NCI-H2081 treated with DMSO at 0.1 percent for 48 hours (cell line): ENCODE measurements at regions not wholly inside any gene's neighbourhood (a gene's known extent, or its start where the extent isn't known, plus 50 kb on each side); places are given as distances from the start of the nearest gene placed in this dataset.

Experiments used
- DNase-seq: peaks from one replicate; lab custom pipeline; 2025; lab: John Stamatoyannopoulos, UW

DNA sequence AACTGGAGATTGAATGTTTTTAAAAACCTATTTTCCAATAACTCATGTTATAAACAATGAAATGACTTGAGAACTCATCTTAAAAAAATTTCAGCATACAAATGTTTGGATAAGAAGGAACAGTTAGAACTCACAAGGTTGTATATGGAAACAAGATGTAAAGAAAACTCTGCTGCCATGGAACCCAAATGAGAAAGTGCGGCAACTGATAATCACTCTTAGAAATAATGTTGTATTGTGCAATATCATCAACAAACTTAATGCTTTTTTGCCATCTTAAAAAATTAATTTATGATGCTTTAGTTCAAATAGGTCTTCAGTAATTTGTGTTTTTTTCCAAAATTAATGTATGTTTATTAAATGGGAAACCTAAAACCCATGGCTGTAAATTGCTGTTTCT is 461.1 kb upstream of the NCAM2 start:
- DNase-seq: no peak

DNA sequence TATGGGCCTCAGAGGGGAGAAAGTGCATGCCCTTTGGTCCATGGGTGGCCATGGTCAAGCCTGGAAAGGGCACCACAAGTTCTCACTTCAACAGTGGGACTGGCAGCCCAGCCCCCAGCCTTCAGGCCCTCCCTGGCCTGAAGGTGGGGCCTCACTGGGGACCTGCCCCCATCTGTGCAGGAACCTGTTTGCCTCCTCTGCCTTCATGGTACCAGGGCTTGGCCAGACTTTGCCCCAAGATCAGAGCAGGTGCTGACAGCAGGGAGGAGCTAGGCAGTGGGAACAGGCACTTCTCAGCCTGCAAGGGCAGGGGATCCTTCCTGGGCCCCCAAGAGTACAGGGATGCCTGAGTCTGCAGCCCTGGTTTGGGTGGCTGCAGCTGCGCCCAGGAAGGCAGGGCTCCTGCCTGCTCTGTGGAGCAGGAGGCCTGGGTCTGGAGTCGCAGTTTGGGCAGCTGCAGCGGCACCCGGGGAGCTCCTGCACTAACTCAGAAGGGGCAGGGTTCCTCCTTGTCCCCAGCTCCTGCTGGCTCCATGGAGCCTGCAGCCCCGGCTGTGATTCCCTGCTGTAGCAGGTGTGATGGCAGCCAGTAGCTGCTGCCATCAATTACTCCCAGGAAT is 460.1 kb upstream of the NCAM2 start:
- no peak for DNase-seq

- no peak for DNase-seq
Observed at GRCh38 chr21:20545454-20545853, 452.8 kb upstream of the NCAM2 start.

- no peak for DNase-seq
Observed at GRCh38 chr21:20551939-20552338, 446.3 kb upstream of the NCAM2 start.

GRCh38 chr21:20554785-20555184 is 443.4 kb upstream of the NCAM2 start:
- DNase-seq: no peak

- DNase-seq: no peak
Observed at GRCh38 chr21:20570824-20571232, 427.4 kb upstream of the NCAM2 start.

GRCh38 chr21:20572582-20572981 is 425.6 kb upstream of the NCAM2 start:
- no peak for DNase-seq

GRCh38 chr21:20581361-20581760 is 416.8 kb upstream of the NCAM2 start:
- DNase-seq: no peak

DNA sequence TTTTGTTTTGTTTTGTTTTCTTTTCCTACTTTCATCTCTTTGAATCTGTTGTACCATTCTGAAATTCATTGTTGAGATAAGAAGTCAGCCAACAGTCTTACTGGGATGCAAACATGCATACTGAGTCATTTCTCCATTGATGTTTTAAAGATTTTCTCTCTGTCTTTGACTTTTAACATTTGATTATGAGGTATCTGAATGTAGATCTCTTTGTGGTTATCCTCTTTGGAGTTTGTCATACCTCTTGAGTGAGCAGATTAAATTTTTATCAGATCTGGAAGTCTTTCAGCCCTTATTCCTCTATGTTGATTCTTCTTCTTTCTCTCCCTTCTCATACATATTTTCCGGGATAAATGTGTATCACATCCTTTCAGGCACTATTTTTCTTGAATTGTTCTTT is 406.9 kb upstream of the NCAM2 start:
- DNase-seq: no peak

DNA sequence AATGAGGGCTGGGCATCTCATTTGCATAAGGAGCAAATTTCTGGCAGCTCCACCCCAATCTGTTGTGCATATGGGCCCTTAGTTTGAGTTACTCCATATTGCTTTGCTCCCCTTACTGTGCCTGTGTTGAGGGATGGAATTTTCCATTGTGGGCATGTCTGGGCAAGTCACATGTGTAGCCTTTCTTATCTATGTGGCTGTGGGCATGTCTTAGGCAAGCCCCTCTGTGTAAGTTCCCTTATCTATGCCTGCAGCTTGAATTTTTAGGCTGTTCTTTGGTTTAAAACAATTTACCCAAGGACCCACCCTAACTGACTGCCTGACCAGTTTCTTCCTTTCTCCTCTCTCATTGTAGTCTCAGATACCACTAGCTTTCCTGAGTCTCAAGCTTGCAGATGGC is 405.7 kb upstream of the NCAM2 start:
- DNase-seq: no peak

GRCh38 chr21:20603236-20603635 is 395.0 kb upstream of the NCAM2 start:
- DNase-seq: no peak

GRCh38 chr21:20611008-20611407 is 387.2 kb upstream of the NCAM2 start:
- DNase-seq: no peak

DNA sequence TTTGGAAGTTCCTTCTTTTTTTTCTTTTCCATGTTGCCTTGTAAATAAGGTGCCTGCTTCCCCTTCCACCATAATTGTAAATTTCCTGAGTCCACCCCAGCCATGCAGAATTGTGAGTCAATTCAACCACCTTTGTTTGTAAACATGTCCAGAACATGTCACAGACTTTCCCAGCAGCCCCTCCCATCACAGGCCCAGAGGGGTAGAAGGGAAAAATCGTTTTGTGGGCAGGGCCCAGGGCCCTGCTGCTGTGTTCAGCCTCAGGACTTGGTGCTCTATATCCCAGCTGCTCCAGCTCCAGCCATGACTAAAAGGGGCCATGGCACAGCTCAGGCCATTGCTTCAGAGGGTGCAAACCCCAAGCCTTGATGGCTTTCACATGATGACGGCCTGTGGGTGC is 384.6 kb upstream of the NCAM2 start:
- no peak for DNase-seq

DNA sequence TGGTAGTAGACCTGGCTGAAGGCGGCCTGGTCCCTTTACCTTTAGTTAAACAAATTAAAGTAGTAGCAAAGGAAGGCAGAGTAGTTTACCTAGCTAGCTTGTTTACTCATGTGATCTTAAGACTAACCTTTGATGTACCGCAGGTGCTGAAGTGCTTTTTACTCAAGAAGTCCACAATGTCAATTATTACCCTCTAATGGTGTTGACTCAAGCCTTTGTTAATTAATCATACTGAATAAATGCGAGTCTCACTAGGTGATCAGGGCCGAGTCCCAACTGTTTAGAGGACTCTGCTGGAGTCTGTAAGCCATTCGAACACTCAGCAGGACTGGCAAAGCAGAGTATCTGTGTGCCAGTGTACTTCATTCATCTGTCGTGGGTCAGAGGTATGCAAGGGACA is 381.1 kb upstream of the NCAM2 start:
- DNase-seq: no peak

DNA sequence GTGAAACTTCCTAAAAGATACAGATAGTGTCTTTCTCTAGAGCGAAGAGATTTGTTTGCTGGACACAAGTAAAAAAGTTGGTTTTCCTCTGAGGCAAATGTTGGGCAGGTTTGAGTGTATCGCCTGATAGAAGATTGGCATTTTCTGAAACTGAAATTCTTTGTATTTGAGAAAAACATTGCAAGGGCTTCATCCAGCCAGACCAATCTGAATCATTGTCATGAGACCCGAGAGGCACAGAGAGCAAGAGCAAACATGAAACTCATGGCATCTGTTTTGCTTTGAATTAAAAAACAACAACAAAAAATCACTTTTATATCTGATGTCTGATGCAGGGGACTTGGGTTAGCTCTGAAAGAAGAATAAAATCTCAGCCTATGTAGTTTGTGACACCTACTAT is 379.3 kb upstream of the NCAM2 start:
- no peak for DNase-seq

DNA sequence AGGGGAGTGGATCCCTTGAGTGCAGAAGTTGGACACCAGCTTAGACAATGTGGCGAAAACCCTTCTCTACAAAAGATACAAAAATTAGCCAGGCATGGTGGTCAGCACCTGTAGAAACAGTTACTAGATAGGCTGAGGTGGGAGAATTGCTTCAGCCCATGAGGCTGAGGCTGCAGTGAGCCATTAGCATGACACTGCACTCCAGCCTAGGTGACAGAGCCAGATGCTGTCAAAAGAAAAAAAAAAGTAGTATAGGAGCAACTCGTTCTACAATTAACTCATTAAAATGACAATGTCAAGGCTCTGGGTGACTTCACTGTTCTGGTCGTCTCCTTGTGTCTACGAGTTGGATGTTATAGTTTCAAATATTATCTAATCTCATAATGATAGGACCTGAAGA is 370.6 kb upstream of the NCAM2 start:
- no peak for DNase-seq

GRCh38 chr21:20631633-20632032 is 366.6 kb upstream of the NCAM2 start:
- DNase-seq: no peak

GRCh38 chr21:20639026-20639425 is 359.2 kb upstream of the NCAM2 start:
- no peak for DNase-seq

DNA sequence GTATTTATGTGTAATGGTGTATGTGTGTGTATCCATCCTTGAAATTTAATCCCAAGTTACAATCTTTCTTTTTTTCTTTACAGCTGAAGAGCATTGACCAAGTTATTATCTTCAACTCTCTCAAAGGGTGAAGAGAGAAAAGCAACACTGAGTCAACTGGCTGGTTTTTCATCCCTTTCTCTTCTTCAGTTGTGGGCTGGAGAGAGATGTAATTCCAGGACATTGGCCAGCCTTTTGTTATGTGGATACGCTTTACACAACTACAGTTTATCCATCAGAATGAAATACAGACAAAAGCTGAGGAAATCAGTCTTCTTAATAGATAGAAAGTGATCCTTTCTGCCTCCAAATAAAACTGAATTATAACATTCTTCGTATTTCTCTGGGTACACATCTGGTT is 357.0 kb upstream of the NCAM2 start:
- DNase-seq: no peak

DNA sequence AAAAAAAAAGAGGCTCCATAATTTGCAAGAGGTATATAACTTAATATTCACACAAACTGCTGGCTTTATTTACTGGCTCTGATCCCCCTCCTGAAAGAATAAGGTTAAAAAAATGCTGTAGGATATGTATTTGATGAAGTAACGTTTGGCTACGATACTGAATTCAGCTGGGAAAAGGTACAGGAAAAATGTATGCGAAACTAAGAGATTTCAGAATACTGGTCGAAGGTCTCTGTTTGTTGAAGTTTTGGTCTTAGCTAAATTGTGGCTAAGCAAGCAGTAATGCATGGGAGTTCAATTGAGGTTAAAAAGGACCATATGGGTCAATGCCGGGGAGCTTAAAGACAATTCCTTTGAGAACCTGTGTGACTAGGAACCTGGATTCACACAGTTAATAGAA is 355.5 kb upstream of the NCAM2 start:
- DNase-seq: no peak

DNA sequence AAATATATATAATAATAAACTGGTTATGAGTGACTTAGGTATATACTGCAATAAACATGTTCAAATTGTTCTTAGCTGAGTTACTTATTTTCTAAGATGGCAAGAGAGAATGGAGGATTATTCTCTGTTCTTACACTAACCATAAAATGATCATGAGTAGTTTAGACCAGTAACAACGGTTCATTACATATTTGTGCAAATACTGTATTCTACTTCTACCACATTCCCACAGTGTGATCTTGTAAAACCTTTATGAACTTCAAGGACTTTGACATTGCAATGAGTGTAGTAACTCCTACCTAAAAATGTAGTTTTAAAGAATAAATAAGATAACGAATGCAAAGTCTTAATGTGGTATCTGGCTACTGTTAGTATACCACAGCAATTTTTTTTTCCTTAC is 353.7 kb upstream of the NCAM2 start:
- no peak for DNase-seq

GRCh38 chr21:20645344-20645743 is 352.9 kb upstream of the NCAM2 start:
- DNase-seq: no peak

DNA sequence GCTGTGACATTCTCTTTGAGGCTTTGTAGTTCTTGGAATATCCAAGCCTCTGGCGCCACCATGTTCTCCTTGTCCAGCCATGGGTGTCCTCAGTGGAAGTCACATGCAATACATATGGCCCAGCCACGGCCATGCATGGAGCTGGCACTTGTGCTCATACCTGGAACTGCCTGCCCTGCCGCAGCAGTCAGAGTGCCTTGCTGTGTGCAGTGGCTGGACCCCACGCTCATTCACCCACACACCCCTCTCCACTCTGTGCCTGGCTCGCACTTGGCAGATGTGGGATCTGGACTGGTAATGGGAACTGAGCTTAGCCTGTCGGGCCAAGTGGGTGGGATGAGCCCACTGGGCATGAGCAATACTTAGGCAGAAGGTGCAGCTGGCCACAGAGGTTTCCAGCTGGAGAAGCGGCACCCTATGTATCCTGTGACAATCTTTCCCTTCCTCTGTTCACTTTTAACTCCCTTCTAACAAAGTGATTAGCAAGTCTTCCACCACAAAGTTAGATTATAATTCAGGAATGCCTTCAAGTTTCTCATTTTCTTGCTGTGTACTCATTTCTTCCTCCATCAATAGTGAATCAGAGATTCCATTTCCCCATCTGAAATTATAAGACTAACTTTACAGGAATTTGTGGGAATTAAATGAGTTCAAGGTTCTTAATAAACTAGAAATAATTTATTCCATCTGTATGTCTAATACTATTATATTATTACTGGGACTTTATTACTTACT is 351.6 kb upstream of the NCAM2 start:
- DNase-seq: no peak

DNA sequence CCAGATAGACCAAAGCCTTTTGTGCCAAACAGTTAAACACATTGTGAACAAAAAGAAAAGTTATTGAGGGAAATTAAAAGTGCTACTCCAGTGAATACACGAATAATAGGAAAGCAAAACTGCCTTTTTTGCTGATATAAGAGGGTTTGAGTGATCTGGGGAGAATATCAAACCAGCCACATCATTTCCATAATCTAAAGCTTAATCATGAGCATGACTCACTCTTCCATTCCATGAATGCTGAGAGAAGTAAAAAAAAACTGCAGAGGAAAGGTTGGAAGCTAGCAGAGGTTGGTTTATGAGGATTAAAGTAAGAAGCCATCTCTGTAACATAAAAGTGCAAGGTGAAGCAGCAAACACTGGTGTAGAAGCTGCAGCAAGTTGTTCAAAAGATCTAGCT is 350.6 kb upstream of the NCAM2 start:
- no peak for DNase-seq
